ENCODE measurements at regions not wholly inside any gene's neighbourhood (a gene's known extent, or its start where the extent isn't known, plus 50 kb on each side); places are given as distances from the start of the nearest gene placed in this dataset.

- TF ChIP-seq MAX (IDR thresholded peaks at IDR 0.05) (no peak), SP4 (IDR thresholded peaks at IDR 0.05; ENCODE audit: low read length) (no peak), ATF3 (IDR thresholded peaks at IDR 0.05; ENCODE audit: insufficient read depth, low read depth, low read length) (no peak), BRCA1 (IDR thresholded peaks at IDR 0.05; ENCODE audit: low read depth, low read length) (no peak), ZNF274 (IDR thresholded peaks at IDR 0.05; ENCODE audit: borderline replicate concordance, extremely low read depth, low read length) (no peak)
Measured at GRCh38 chr15:95458721-95459120, 871.8 kb upstream of the NR2F2 start (continued).

Data from H1 (cell line).